ENCODE measurements at regions not wholly inside any gene's neighbourhood (a gene's known extent, or its start where the extent isn't known, plus 50 kb on each side); places are given as distances from the start of the nearest gene placed in this dataset.

- DNase-seq (ENCODE audit: low read depth), result no peak
- in situ Hi-C loops (cut with HindIII; ENCODE audit: low pct_unique_long_range_greater_than_20kb, low sequenced_read_pairs), result no loop called here
Observed at GRCh38 chr1:195960580-195960979, 647.7 kb downstream of the KCNT2 start.

- DNase-seq (ENCODE audit: low read depth), result no peak
- in situ Hi-C loops (cut with HindIII; ENCODE audit: low pct_unique_long_range_greater_than_20kb, low sequenced_read_pairs), result no loop called here
Observed at GRCh38 chr1:195958131-195958530, 650.1 kb downstream of the KCNT2 start.

GRCh38 chr1:195956845-195957244 is 651.4 kb downstream of the KCNT2 start:
- no peak for DNase-seq (ENCODE audit: low read depth)
- in situ Hi-C loops (cut with HindIII; ENCODE audit: low pct_unique_long_range_greater_than_20kb, low sequenced_read_pairs), result no loop called here

- in situ Hi-C loops (cut with HindIII; ENCODE audit: low pct_unique_long_range_greater_than_20kb, low sequenced_read_pairs), result no loop called here
- DNase-seq (ENCODE audit: low read depth), result no peak
Observed at GRCh38 chr1:195954848-195955247, 653.4 kb downstream of the KCNT2 start.

- DNase-seq (ENCODE audit: low read depth), result no peak
- in situ Hi-C loops (cut with HindIII; ENCODE audit: low pct_unique_long_range_greater_than_20kb, low sequenced_read_pairs), result no loop called here
Observed at GRCh38 chr1:195951313-195951712, 656.9 kb downstream of the KCNT2 start.

GRCh38 chr1:195948123-195948895 is 659.9 kb downstream of the KCNT2 start:
- in situ Hi-C loops (cut with HindIII; ENCODE audit: low pct_unique_long_range_greater_than_20kb, low sequenced_read_pairs), result no loop called here
- DNase-seq (ENCODE audit: low read depth), result no peak

GRCh38 chr1:195946500-195946899 is 661.7 kb downstream of the KCNT2 start:
- in situ Hi-C loops (cut with HindIII; ENCODE audit: low pct_unique_long_range_greater_than_20kb, low sequenced_read_pairs), result no loop called here
- DNase-seq (ENCODE audit: low read depth), result no peak

GRCh38 chr1:195941795-195942194 is 666.4 kb downstream of the KCNT2 start:
- DNase-seq (ENCODE audit: low read depth), result no peak
- in situ Hi-C loops (cut with HindIII; ENCODE audit: low pct_unique_long_range_greater_than_20kb, low sequenced_read_pairs), result no loop called here

- in situ Hi-C loops (cut with HindIII; ENCODE audit: low pct_unique_long_range_greater_than_20kb, low sequenced_read_pairs), result no loop called here
- no peak for DNase-seq (ENCODE audit: low read depth)
Observed at GRCh38 chr1:195941314-195941713, 666.9 kb downstream of the KCNT2 start.

- in situ Hi-C loops (cut with HindIII; ENCODE audit: low pct_unique_long_range_greater_than_20kb, low sequenced_read_pairs), result no loop called here
Observed at GRCh38 chr1:195939844-195940243, 668.4 kb downstream of the KCNT2 start.

GRCh38 chr1:195934817-195935553 is 673.3 kb downstream of the KCNT2 start:
- in situ Hi-C loops (cut with HindIII; ENCODE audit: low pct_unique_long_range_greater_than_20kb, low sequenced_read_pairs), result no loop called here
- DNase-seq (ENCODE audit: low read depth), result no peak

More at GRCh38 chr1:195939844-195940243, 668.4 kb downstream of the KCNT2 start:
- no peak for DNase-seq (ENCODE audit: low read depth)

GRCh38 chr1:195933835-195934234 is 674.4 kb downstream of the KCNT2 start:
- DNase-seq (ENCODE audit: low read depth), result no peak
- in situ Hi-C loops (cut with HindIII; ENCODE audit: low pct_unique_long_range_greater_than_20kb, low sequenced_read_pairs), result no loop called here

- no peak for DNase-seq (ENCODE audit: low read depth)
- in situ Hi-C loops (cut with HindIII; ENCODE audit: low pct_unique_long_range_greater_than_20kb, low sequenced_read_pairs), result no loop called here
Observed at GRCh38 chr1:195915826-195916225, 692.4 kb downstream of the KCNT2 start.

- in situ Hi-C loops (cut with HindIII; ENCODE audit: low pct_unique_long_range_greater_than_20kb, low sequenced_read_pairs), result no loop called here
Observed at GRCh38 chr1:195909061-195909460, 699.2 kb downstream of the KCNT2 start.

GRCh38 chr1:195908121-195908520 is 700.1 kb downstream of the KCNT2 start:
- no peak for DNase-seq (ENCODE audit: low read depth)
- in situ Hi-C loops (cut with HindIII; ENCODE audit: low pct_unique_long_range_greater_than_20kb, low sequenced_read_pairs), result no loop called here

More at GRCh38 chr1:195909061-195909460, 699.2 kb downstream of the KCNT2 start:
- no peak for DNase-seq (ENCODE audit: low read depth)

GRCh38 chr1:195903203-195903602 is 705.0 kb downstream of the KCNT2 start:
- DNase-seq (ENCODE audit: low read depth), result no peak
- in situ Hi-C loops (cut with HindIII; ENCODE audit: low pct_unique_long_range_greater_than_20kb, low sequenced_read_pairs), result no loop called here

GRCh38 chr1:195902779-195903178 is 705.5 kb downstream of the KCNT2 start:
- in situ Hi-C loops (cut with HindIII; ENCODE audit: low pct_unique_long_range_greater_than_20kb, low sequenced_read_pairs), result no loop called here

GRCh38 chr1:195899762-195900352 is 708.4 kb downstream of the KCNT2 start:
- no peak for DNase-seq (ENCODE audit: low read depth)
- in situ Hi-C loops (cut with HindIII; ENCODE audit: low pct_unique_long_range_greater_than_20kb, low sequenced_read_pairs), result no loop called here

More at GRCh38 chr1:195902779-195903178, 705.5 kb downstream of the KCNT2 start:
- no peak for DNase-seq (ENCODE audit: low read depth)

GRCh38 chr1:195898924-195899323 is 709.3 kb downstream of the KCNT2 start:
- no peak for DNase-seq (ENCODE audit: low read depth)
- in situ Hi-C loops (cut with HindIII; ENCODE audit: low pct_unique_long_range_greater_than_20kb, low sequenced_read_pairs), result no loop called here

All from Caki2 (cell line).